NCI-H2227 treated with DMSO at 0.1 percent for 48 hours (cell line): ENCODE measurements at regions not wholly inside any gene's neighbourhood (a gene's known extent, or its start where the extent isn't known, plus 50 kb on each side); places are given as distances from the start of the nearest gene placed in this dataset.
A peak's percentile ranks its signal among the peaks of the same experiment; 100 is the strongest.

Experiments used
- DNase-seq: peaks from one replicate; lab custom pipeline; 2025; lab: John Stamatoyannopoulos, UW

DNA sequence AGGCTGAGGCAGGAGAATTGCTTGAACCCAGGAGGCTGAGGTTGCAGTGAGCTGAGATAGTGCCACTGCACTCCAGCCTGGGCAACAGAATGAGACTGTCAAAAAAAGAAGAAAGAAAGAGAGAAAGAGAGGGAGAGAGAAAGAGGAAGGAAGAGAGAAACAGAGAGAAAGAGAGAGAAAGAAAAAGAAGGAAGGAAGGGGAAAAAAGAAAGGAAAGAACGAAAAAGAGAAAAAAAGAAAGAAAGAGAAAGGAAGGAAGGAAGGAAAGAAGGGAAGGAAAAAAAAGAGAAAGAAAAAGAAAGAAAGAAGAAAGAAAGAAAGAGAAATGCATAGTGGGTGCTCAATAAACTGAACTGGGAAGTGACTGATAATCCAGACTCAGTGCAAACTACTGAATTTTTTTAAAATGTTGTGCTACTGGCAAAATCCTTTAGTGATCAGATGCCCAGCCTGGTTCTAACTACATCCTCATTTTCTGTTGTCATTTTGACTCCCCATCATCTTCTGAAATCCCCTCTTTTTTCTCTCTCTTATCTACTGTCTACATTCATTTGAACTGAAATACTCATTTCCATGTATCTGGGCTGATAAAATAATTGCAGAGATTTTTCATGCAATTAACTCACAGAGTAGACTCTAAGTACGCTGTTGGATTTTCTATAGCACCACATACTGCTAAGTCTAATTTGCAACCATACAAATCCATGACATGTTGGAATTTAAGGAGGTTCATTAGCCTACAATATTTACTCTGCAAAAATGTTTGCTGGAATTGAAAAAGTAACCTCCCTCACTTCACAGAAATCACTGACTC lies 85.3 kb upstream of the HIVEP1 start:
- DNase-seq = no peak

GRCh38 chr6:11925805-11926204 lies 86.3 kb upstream of the HIVEP1 start:
- DNase-seq = no peak

GRCh38 chr6:11923621-11924020 lies 88.5 kb upstream of the HIVEP1 start:
- no peak for DNase-seq

DNA sequence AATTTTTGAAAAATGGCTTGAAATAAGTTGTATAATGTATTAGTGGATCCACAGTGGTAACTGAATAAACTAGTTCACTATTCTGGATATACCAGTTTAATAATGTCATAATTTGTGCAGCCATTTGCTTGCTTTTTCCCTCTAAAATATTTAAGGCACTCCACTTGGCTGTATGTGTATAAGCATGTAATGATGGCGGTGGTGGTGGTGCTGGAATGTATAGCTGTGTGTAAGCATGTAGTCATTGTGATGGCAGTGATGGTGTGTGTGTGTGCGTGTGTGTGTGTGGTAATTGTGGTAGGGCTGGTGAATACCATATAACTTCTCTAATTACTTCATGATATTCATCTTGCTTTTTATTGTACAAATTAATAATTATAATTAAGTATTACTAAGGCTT lies 89.2 kb upstream of the HIVEP1 start:
- DNase-seq = no peak

GRCh38 chr6:11921751-11922150 lies 90.4 kb upstream of the HIVEP1 start:
- DNase-seq = no peak

GRCh38 chr6:11921017-11921438 lies 91.1 kb upstream of the HIVEP1 start:
- DNase-seq = no peak

GRCh38 chr6:11920566-11920965 lies 91.5 kb upstream of the HIVEP1 start:
- DNase-seq = no peak

DNA sequence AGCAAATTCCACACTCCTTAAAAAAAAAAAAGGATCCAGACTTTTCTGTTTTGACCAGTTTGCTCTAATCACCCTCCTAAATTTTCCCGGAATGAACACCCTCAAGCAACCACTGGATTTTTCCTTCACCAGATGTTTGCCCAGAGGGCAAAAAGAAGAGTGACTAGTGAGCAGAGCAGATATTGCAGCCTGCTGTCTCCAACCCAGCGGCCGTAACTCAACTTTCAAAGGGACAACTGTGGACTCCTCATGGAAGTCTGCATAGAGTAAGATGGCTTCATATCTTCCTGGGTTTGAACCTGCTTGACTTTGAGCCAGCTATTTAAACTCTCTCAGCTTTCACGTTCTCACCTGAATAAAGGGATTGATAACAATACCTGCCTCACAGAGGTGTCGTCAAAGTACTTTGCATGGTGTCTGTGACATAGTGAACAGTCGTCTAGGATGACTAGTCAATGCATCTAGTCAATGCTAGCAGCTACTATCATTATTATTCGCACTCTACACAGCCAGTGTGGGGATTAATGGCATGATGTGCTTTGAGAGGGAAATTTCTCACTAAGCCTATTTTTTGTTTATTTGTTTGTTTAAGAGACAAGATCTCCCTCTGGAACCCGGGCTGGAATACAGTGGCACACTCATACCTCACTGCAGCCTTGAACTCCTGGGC lies 92.2 kb upstream of the HIVEP1 start:
- DNase-seq = no peak

DNA sequence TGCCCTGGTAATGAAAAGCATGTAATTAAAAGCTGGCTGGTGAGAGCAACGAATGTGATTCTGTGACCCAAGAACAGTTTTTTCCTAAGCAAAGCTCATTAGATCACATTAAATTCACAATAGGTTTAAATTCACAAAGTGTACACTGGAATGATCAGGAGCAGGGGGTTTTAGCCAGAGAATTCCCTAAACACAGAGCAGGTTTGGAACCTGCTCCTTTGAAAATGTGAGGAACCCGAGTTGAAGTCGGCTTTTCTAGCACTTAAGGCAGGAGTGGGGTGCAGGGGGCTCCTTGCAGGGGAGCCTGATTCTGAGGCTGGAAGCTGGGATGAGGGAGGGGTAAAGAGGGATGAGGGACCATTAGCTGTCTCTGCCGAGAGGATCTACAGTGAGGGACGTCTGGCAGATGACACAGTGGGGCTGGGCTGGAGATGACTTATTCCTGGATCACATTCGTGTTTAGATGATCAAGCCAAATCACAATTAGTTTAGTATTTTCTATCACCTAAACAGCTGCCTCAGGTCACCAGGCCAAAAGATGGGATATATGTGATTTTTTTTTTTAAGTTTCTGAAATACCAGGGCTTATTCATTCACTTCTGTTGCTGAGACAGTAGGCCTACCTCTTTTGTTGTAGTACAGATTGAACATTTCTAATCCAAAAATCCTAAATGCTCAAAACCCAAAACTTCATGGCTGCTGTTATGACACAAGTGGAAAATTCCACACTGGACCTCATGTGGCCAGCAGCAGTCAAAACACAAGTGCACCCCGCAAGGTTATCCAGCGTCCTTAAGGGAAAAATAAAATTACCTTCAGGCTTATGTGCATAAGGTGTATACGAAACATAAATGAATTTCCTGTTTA lies 93.1 kb upstream of the HIVEP1 start:
- peak; percentile 6 for DNase-seq

- DNase-seq = peak; percentile 48
These were observed 94.0 kb upstream of the HIVEP1 start for GRCh38 chr6:11917951-11918738.

DNA sequence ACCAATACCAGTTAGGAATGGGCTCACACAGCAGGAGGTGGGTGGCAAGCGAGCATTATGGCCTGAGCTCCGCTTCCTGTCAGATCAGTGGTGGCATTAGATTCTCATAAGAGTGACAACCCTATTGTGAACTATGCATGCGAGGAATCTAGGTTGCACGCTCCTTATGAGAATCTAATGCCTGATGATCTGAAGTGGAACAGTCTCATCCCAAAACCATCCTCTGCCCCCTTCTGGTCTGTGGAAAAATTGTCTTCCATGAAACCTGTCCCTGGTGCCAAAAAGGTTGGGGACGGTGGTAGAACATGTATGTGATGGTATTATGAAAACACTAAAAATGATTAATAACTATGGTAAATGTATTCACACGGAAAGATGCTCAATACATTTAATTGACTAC lies 99.7 kb upstream of the HIVEP1 start:
- no peak for DNase-seq

GRCh38 chr6:11911538-11911937 lies 100.6 kb upstream of the HIVEP1 start:
- DNase-seq = no peak

DNA sequence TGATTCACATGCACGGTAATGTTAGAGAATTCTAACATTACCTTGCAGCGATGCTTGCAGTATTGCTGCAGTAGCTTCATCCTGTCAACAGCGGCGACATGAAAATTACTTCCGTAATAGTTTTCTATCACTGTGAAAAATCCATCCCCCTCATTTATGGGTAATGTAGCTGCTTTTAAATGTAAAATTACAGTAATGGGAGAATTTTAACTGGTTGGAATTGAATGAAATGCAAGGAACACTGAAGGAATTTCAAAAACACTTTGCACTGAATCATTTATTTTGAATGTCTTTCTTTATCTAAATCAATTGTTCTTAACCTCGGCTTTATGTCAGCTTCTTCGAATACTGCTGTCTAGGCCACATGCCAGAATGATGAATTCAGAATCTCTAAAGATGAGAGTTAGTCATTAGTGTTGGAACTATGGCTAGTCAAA lies 102.4 kb upstream of the HIVEP1 start:
- no peak for DNase-seq

DNA sequence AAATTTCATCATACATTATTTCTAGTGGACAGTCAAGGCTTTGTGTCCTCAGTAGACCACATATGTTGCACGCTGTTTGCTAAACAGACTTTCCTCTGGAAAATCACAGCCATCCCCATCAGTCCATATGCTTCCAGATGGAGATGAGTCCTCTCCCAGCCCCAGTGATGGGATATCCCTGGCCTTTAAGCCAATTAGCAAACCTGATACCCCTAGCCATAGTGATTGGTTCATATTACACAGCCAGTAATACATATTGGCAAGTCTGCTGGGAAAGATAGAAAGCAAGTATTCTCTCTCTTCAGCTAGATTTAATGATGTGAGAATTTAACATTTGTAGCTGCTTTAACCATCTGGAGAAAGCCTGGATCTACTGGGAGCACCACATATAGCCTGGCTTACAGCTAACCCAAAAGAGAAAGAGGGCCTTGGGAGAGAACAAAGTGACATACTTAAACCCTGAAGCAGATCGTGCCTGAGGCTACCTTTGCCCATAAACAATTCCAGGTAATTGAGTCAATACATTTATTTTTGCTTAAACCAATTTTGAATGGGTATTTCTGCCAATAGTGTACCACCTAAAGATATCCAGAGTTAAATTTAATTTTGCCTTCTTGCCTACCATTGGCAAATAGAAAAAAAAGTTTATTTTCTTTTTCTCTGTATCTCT lies 103.5 kb upstream of the HIVEP1 start:
- DNase-seq = no peak

DNA sequence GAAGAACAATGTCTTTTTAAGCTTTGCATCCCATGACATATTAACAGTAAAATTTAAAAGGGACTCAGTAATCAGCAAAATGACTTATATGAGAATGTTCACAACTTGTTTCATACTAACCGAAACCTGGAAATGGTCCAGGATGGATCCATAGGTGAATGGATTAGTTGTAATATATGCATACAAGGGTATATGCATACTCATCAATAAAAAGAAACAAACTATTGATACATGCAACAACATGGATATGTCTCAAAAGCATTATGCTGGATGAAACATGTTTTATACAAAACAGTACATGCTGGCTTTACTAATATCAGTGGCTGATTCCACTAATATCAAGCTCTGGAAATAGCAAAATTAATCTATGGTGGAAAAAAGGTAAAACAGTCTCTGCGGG lies 108.5 kb upstream of the HIVEP1 start:
- no peak for DNase-seq

DNA sequence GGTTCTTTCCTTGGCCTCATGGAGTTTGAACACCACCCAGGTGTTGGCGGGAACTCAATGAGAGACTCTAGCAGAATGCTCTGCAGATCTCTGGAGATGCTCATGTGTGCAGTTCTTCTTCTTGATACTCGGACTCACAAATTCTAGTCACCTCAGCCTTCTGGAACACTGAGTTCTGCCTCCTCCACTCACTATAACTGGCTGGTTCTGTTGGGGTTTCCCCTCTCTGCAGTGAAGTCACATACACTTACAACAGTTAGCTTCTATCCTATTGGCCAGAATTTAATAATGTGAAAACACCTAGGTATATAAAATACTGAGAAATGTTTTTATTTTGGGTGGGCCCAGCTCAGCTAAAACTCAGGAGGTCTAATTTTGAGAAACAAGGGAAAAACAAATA lies 109.6 kb upstream of the HIVEP1 start:
- DNase-seq = no peak

DNA sequence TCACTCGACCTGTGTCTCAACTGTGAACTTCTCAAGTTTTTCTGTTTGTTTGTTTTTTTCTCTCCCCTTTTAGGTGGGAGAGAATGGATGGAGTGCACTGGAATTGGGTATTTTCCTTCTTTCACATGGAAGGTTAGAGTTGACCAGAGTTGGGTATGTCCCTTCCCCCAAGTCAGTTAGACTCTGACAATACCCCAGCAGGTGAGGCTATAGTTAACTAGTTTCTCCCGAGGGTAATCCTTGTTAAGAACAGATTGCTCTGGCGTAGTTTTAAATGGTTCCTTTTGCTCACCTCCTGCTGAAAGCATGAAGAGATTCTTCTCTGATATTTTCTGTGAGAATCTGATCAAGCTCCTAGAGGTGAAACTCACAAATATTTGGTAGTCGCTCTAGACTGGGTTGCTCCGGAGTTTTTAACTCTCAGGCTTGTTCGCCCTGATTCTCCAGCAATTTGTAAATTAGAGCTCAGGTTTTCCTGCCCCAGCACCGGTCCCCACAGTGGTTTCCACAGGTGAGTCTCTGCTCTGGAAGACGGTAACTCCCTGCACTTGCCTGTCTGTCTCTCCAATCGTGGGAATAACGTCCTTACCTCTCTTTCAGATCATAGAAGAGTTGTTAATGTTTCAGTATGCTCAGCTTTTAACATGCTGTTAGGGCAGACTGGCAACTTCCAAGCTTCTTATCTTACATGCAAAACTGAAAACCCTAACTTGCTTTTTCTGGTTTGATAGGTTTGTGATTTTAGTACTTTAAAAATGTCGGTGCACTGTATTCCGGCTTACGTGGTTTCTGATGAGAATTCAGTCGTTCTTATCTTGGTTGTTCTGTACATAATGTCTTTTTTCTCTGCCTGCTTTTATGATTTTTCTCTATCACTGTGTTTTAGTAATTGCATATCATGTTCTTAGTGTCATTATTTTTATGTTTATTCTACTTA lies 111.2 kb upstream of the HIVEP1 start:
- DNase-seq = no peak

GRCh38 chr6:11899645-11900044 lies 112.5 kb upstream of the HIVEP1 start:
- DNase-seq = no peak

GRCh38 chr6:11894212-11894611 lies 115.6 kb upstream of the ADTRP start:
- no peak for DNase-seq

DNA sequence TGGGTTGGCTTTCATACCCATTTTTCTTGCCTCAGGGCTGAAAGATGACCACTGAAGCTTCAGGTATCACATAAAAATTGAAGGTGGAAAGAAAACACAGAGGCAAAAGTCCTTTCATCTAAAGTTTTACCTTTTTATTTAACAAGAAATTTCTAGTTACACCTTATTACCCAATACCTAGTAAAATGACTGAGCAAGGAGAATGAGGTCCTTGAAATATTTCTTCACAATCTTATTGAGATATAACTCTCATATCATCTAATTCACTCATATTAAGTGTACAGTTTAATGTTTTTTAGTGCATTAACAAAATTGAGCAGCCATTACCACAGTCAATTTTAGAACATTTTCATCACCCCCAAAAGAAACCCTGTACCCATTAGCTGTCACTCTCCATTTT lies 112.9 kb upstream of the ADTRP start:
- no peak for DNase-seq
